ENCODE measurements at regions not wholly inside any gene's neighbourhood (a gene's known extent, or its start where the extent isn't known, plus 50 kb on each side); places are given as distances from the start of the nearest gene placed in this dataset.

DNA sequence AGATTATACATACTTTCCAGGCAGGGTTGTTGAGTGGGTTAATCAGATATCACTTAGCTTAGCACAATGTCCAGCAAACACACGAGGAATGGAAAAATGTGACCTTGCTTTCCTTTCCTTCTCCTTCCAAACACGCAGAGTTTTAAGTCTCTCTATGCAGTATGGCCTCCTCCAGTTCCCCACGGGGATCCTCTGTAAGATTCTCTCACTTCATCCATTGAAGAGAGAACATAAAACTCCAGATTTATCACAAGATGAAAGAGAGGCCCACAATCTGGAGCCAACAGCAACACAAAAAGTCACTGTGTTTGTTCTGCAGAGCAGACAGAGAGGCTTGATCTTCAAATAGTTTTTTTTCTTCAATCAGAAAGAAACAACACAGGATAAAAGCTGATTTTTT is 336.8 kb upstream of the CLNK start:
- Histone ChIP-seq H3K4me3 (ENCODE audit: low read length) (no peak overlapping the region), H3K23ac (ENCODE audit: low read length) (no peak overlapping the region), H2BK15ac (replicated peaks; ENCODE audit: low read depth) (no peak overlapping the region), H2BK5ac (ENCODE audit: low read length) (no peak overlapping the region), H3K9ac (ENCODE audit: low read length) (no peak overlapping the region), H3K36me3 (ENCODE audit: control insufficient read depth, insufficient read depth, low read length) (no peaks in the 10 kb centered on the region), H3K18ac (ENCODE audit: low read length) (no peak overlapping the region), H4K5ac (ENCODE audit: low read length) (no peak overlapping the region), H3K27me3 (ENCODE audit: insufficient read depth, low read length, poor library complexity) (no peaks in the 10 kb centered on the region), H3K79me2 (ENCODE audit: control insufficient read depth, insufficient read depth, low read length) (no peaks in the 10 kb centered on the region), H3K56ac (ENCODE audit: low read length) (no peak overlapping the region), H4K8ac (ENCODE audit: low read depth, low read length) (no peak overlapping the region), H3K4me2 (ENCODE audit: low read length) (no peak overlapping the region), H2AK5ac (ENCODE audit: low read length) (no peak overlapping the region), H3K4me1 (ENCODE audit: control insufficient read depth, low read depth, low read length) (no peaks in the 10 kb centered on the region), H3K79me1 (ENCODE audit: low read length) (no peaks in the 10 kb centered on the region), H3K27ac (ENCODE audit: low read depth, low read length) (no peak overlapping the region), H3K4ac (ENCODE audit: low read depth, low read length) (no peak overlapping the region), H2BK120ac (ENCODE audit: low read depth, low read length) (no peak overlapping the region)
- DNase-seq = no peak
- no CpG with 5 or more reads among the region's 3 CpGs for WGBS (ENCODE audit: extremely low coverage, insufficient coverage, low lambda C conversion rate)

DNA sequence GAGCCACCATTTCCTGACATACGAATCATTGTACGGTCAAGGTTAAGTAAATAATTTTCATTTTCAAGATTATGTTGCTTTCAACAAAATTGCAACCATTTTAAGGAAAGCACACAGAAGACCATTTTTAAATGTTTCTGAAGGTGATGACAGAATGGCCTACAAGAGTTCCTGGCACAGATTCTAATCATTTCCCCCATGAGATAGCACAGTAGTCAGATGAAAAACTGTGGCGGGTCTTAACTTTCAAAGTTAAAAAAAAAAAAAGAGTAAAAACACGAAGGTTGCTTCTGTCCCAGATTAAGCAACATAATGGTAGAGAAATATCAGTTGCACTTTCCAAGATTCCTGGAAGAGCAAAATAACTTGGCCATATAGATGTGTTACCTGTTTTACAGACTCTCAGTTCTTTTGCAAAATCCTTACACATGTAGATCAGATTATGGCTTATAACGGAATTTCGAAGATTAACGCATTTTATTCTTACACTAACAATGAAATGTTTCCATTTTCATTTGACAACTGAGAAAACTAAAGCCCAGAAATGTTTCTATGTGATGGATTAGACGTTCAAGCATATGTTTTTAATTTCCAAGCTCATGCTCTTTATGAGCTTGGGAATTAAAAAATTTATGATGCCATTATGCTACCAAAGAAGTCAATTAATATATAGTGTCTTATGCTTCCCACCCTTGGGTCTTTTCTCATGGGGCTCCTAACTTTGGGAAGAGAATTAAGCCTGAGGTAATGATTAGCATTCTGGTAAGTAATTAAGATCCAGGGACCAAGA is 335.1 kb upstream of the CLNK start:
- DNase-seq = no peak
- Histone ChIP-seq H3K18ac (ENCODE audit: low read length) (no peak overlapping the region), H3K79me2 (ENCODE audit: control insufficient read depth, insufficient read depth, low read length) (no peaks in the 10 kb centered on the region), H3K27me3 (ENCODE audit: insufficient read depth, low read length, poor library complexity) (no peaks in the 10 kb centered on the region), H3K4me3 (ENCODE audit: low read length) (no peak overlapping the region), H4K5ac (ENCODE audit: low read length) (no peak overlapping the region), H3K23ac (ENCODE audit: low read length) (no peak overlapping the region), H3K4me2 (ENCODE audit: low read length) (no peak overlapping the region), H3K27ac (ENCODE audit: low read depth, low read length) (no peak overlapping the region), H3K79me1 (ENCODE audit: low read length) (no peaks in the 10 kb centered on the region), H3K4me1 (ENCODE audit: control insufficient read depth, low read depth, low read length) (no peaks in the 10 kb centered on the region), H2BK5ac (ENCODE audit: low read length) (no peak overlapping the region), H3K4ac (ENCODE audit: low read depth, low read length) (no peak overlapping the region), H3K56ac (ENCODE audit: low read length) (no peak overlapping the region), H3K36me3 (ENCODE audit: control insufficient read depth, insufficient read depth, low read length) (no peaks in the 10 kb centered on the region), H2BK120ac (ENCODE audit: low read depth, low read length) (no peak overlapping the region), H2AK5ac (ENCODE audit: low read length) (no peak overlapping the region), H4K8ac (ENCODE audit: low read depth, low read length) (no peak overlapping the region), H2BK15ac (replicated peaks; ENCODE audit: low read depth) (no peak overlapping the region), H3K9ac (ENCODE audit: low read length) (no peak overlapping the region)
- no CpG with 5 or more reads among the region's 8 CpGs for WGBS (ENCODE audit: extremely low coverage, insufficient coverage, low lambda C conversion rate)

DNA sequence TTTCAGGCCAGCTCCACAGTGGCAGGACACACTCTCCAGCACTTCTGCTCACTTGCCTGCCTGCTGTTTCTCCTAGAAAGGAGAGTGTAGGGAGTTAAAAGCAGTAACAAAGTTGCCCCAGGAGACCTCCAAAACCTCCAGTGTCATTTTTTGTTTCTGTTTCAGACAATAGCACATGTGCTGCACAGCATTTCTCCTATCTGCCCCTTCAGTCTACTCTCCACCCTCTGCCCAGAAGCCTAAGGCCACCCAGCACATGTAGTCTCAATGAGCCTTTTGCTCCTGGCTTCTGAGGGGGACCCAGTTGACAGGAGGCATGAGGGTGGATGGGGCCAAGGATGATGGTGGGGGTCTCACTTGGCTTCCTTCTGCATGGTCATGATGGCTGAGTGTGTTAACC is 329.6 kb upstream of the CLNK start:
- no peak overlapping the region for H2AK5ac ChIP-seq (ENCODE audit: low read length)
- H2BK5ac ChIP-seq (ENCODE audit: low read length) = no peak overlapping the region
- no peaks in the 10 kb centered on the region for H3K79me2 ChIP-seq (ENCODE audit: control insufficient read depth, insufficient read depth, low read length)
- DNase-seq = no peak
- no peaks in the 10 kb centered on the region for H3K36me3 ChIP-seq (ENCODE audit: control insufficient read depth, insufficient read depth, low read length)
- H4K5ac ChIP-seq (ENCODE audit: low read length) = no peak overlapping the region
- no peak overlapping the region for H4K8ac ChIP-seq (ENCODE audit: low read depth, low read length)
- no peak overlapping the region for H2BK120ac ChIP-seq (ENCODE audit: low read depth, low read length)
- no peak overlapping the region for H3K27ac ChIP-seq (ENCODE audit: low read depth, low read length)
- H3K18ac ChIP-seq (ENCODE audit: low read length) = no peak overlapping the region
- no peak overlapping the region for H3K4me2 ChIP-seq (ENCODE audit: low read length)
- no peaks in the 10 kb centered on the region for H3K4me1 ChIP-seq (ENCODE audit: control insufficient read depth, low read depth, low read length)
- H3K56ac ChIP-seq (ENCODE audit: low read length) = no peak overlapping the region
- no peak overlapping the region for H3K4ac ChIP-seq (ENCODE audit: low read depth, low read length)
- no peak overlapping the region for H3K9ac ChIP-seq (ENCODE audit: low read length)
- H3K23ac ChIP-seq (ENCODE audit: low read length) = no peak overlapping the region
- H3K4me3 ChIP-seq (ENCODE audit: low read length) = no peak overlapping the region
- H3K79me1 ChIP-seq (ENCODE audit: low read length) = no peaks in the 10 kb centered on the region
- no peaks in the 10 kb centered on the region for H3K27me3 ChIP-seq (ENCODE audit: insufficient read depth, low read length, poor library complexity)
- no peak overlapping the region for H2BK15ac ChIP-seq (replicated peaks; ENCODE audit: low read depth)

DNA sequence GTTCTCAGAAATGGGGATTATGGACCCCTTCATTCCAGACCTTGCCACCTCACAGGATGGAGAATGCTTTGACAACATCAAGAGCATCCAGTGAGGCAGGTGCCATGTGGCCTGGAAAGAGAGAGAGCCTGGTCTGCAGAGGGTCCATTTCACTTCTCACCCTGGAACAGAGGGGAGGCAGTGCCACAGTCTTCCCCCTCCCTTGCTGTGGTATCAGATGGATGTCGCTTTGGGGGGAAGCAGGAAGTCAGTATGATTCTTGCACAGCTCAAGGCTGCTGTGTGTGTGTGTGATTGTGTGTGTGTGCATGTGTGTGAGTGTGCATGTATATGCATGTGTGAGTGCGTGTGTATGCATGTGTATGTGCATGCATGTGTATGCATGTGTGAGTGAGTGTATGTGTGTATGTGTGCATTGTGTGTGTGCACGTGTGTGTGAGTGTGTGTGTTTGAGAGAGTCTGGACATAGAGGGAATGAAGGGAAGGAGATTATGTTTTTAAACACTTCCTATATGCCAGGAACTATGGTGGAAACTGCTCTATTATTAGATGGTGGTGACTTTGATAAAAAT is 328.6 kb upstream of the CLNK start:
- H3K27me3 ChIP-seq (ENCODE audit: insufficient read depth, low read length, poor library complexity) = no peaks in the 10 kb centered on the region
- H3K36me3 ChIP-seq (ENCODE audit: control insufficient read depth, insufficient read depth, low read length) = no peaks in the 10 kb centered on the region

DNA sequence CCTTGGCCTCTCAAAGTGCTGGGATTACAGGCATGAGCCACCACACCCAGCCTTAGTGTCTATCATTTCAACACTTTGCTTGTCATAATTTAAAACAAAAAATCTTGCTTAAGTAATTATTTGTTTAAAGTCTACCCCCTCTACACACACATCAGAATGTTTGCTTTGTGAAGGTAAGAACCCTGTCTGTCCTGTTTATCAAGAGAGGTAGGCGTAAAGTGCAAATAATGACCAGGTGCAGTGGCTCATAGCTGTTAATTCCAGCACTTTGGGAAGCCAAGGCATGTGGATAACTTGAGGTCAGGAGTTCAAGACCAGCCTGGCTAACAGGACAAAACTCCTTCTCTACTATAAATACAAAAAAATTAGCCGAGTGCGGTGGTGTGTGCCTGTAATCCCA is 326.7 kb upstream of the CLNK start:
- H3K4ac ChIP-seq (ENCODE audit: low read depth, low read length) = no peak overlapping the region
- no peaks in the 10 kb centered on the region for H3K4me1 ChIP-seq (ENCODE audit: control insufficient read depth, low read depth, low read length)
- H3K18ac ChIP-seq (ENCODE audit: low read length) = no peak overlapping the region
- no peaks in the 10 kb centered on the region for H3K36me3 ChIP-seq (ENCODE audit: control insufficient read depth, insufficient read depth, low read length)
- H2BK15ac ChIP-seq (replicated peaks; ENCODE audit: low read depth) = no peak overlapping the region
- no peak overlapping the region for H2BK120ac ChIP-seq (ENCODE audit: low read depth, low read length)
- no peak overlapping the region for H2AK5ac ChIP-seq (ENCODE audit: low read length)
- H4K8ac ChIP-seq (ENCODE audit: low read depth, low read length) = no peak overlapping the region
- no peak overlapping the region for H3K27ac ChIP-seq (ENCODE audit: low read depth, low read length)
- no peak overlapping the region for H3K9ac ChIP-seq (ENCODE audit: low read length)
- no peak overlapping the region for H2BK5ac ChIP-seq (ENCODE audit: low read length)
- H3K23ac ChIP-seq (ENCODE audit: low read length) = no peak overlapping the region
- H3K4me2 ChIP-seq (ENCODE audit: low read length) = no peak overlapping the region
- H3K56ac ChIP-seq (ENCODE audit: low read length) = no peak overlapping the region
- no peaks in the 10 kb centered on the region for H3K27me3 ChIP-seq (ENCODE audit: insufficient read depth, low read length, poor library complexity)
- H3K79me1 ChIP-seq (ENCODE audit: low read length) = no peaks in the 10 kb centered on the region
- no CpG with 5 or more reads among the region's 3 CpGs for WGBS (ENCODE audit: extremely low coverage, insufficient coverage, low lambda C conversion rate)
- H3K79me2 ChIP-seq (ENCODE audit: control insufficient read depth, insufficient read depth, low read length) = no peaks in the 10 kb centered on the region
- no peak overlapping the region for H3K4me3 ChIP-seq (ENCODE audit: low read length)
- H4K5ac ChIP-seq (ENCODE audit: low read length) = no peak overlapping the region
- no peak for DNase-seq

More for the DNA sequence above, 328.6 kb upstream of the CLNK start:
- Histone ChIP-seq H4K5ac (ENCODE audit: low read length) (no peak overlapping the region), H3K56ac (ENCODE audit: low read length) (no peak overlapping the region), H4K8ac (ENCODE audit: low read depth, low read length) (no peak overlapping the region), H2BK15ac (replicated peaks; ENCODE audit: low read depth) (no peak overlapping the region), H3K4me3 (ENCODE audit: low read length) (no peak overlapping the region), H3K27ac (ENCODE audit: low read depth, low read length) (no peak overlapping the region), H3K4ac (ENCODE audit: low read depth, low read length) (no peak overlapping the region), H3K79me1 (ENCODE audit: low read length) (no peaks in the 10 kb centered on the region), H2BK5ac (ENCODE audit: low read length) (no peak overlapping the region), H2BK120ac (ENCODE audit: low read depth, low read length) (no peak overlapping the region), H3K79me2 (ENCODE audit: control insufficient read depth, insufficient read depth, low read length) (no peaks in the 10 kb centered on the region), H3K4me1 (ENCODE audit: control insufficient read depth, low read depth, low read length) (no peaks in the 10 kb centered on the region), H3K18ac (ENCODE audit: low read length) (no peak overlapping the region), H2AK5ac (ENCODE audit: low read length) (no peak overlapping the region), H3K23ac (ENCODE audit: low read length) (no peak overlapping the region), H3K4me2 (ENCODE audit: low read length) (no peak overlapping the region), H3K9ac (ENCODE audit: low read length) (no peak overlapping the region)
- WGBS (ENCODE audit: extremely low coverage, insufficient coverage, low lambda C conversion rate) = no CpG with 5 or more reads among the region's 3 CpGs
- no peak for DNase-seq

DNA sequence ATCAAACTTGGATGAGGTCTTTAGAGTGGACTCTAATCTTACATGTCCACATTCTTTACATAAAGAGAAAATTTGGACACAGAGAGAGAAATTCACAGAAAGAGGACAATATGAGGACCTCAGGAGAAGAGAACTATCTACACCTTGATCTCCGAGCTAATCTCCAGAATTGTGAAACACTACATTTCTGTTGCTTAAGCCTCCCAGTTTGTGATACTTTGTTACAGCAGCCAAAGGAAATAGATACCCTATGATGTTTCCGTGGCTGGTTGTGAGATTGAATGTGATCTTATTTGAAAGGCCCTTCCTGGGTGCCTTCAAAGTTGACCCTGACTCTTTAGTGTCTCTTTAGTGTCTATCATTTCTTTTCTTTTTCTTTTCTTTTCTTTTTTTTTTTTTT is 326.1 kb upstream of the CLNK start:
- H3K4me3 ChIP-seq (ENCODE audit: low read length) = no peak overlapping the region
- H3K9ac ChIP-seq (ENCODE audit: low read length) = no peak overlapping the region
- no peak overlapping the region for H2AK5ac ChIP-seq (ENCODE audit: low read length)

More for the DNA sequence above, 326.1 kb upstream of the CLNK start:
- Histone ChIP-seq H3K27ac (ENCODE audit: low read depth, low read length) (no peak overlapping the region), H3K27me3 (ENCODE audit: insufficient read depth, low read length, poor library complexity) (no peaks in the 10 kb centered on the region), H4K8ac (ENCODE audit: low read depth, low read length) (no peak overlapping the region), H2BK120ac (ENCODE audit: low read depth, low read length) (no peak overlapping the region), H3K23ac (ENCODE audit: low read length) (no peak overlapping the region), H3K79me2 (ENCODE audit: control insufficient read depth, insufficient read depth, low read length) (no peaks in the 10 kb centered on the region), H3K79me1 (ENCODE audit: low read length) (no peaks in the 10 kb centered on the region), H3K4me1 (ENCODE audit: control insufficient read depth, low read depth, low read length) (no peaks in the 10 kb centered on the region), H2BK5ac (ENCODE audit: low read length) (no peak overlapping the region), H3K4ac (ENCODE audit: low read depth, low read length) (no peak overlapping the region), H3K56ac (ENCODE audit: low read length) (no peak overlapping the region), H2BK15ac (replicated peaks; ENCODE audit: low read depth) (no peak overlapping the region), H3K36me3 (ENCODE audit: control insufficient read depth, insufficient read depth, low read length) (no peaks in the 10 kb centered on the region), H3K4me2 (ENCODE audit: low read length) (no peak overlapping the region), H3K18ac (ENCODE audit: low read length) (no peak overlapping the region), H4K5ac (ENCODE audit: low read length) (no peak overlapping the region)
- WGBS (ENCODE audit: extremely low coverage, insufficient coverage, low lambda C conversion rate) = no CpG with 5 or more reads among the region's 2 CpGs
- DNase-seq = no peak

Data from mesendoderm (in vitro differentiated cells).